K562 (cell line): ENCODE measurements at regions not wholly inside any gene's neighbourhood (a gene's known extent, or its start where the extent isn't known, plus 50 kb on each side); places are given as distances from the start of the nearest gene placed in this dataset.

Experiments used
- ATF7 ChIP-seq: fragments of 450-650 bp; IDR thresholded peaks from 2 replicates; pipeline ENCODE4 v1.7.1; 2014; ENCODE audit warnings: mild to moderate bottlenecking, moderate library complexity
- CHD2 ChIP-seq: IDR thresholded peaks from 2 replicates; pipeline ENCODE4 v1.6.1; 2011; ENCODE audit warnings: low read depth, low read length
- GTF2F1 ChIP-seq: IDR thresholded peaks from 2 replicates; pipeline ENCODE4 v1.6.1; 2011; ENCODE audit warnings: low read depth, low read length, improper control_type of control experiment
- HIVEP1 ChIP-seq: fragments of 250-450 bp; sonication (Bioruptor Pico); IDR thresholded peaks from 2 replicates; pipeline ENCODE4 v1.4.0; 2020; ENCODE audit warnings: mild to moderate bottlenecking
- KDM5B ChIP-seq: fragments of 200-600 bp; sonication (generic); IDR thresholded peaks from 2 replicates; pipeline ENCODE4 v1.6.1; 2012; ENCODE audit warnings: low read depth, mild to moderate bottlenecking, moderate library complexity, low read length, control low read depth, inconsistent platforms; ENCODE audit not compliant: insufficient replicate concordance
- MCM5 ChIP-seq: fragments of 450-650 bp; IDR thresholded peaks from 2 replicates; pipeline ENCODE4 v1.6.1; 2016; ENCODE audit warnings: low read depth
- MYNN ChIP-seq, 2 experiments: sonication (generic); formaldehyde crosslinking in 1 of 2; IDR thresholded peaks; 2 replicates each; pipeline versions ENCODE4 v1.5.0 to v1.6.1; 2016 to 2020; ENCODE audit warnings: antibody characterized with exemption in 1 of 2, missing genetic modification reagents in 1 of 2
- NCOR1 ChIP-seq: fragments of 450-650 bp; IDR thresholded peaks from 2 replicates; pipeline ENCODE4 v1.6.1; 2016; ENCODE audit warnings: mild to moderate bottlenecking, moderate library complexity
- POLR2AphosphoS2 ChIP-seq: IDR thresholded peaks from 2 replicates; pipeline ENCODE4 v1.6.1; 2012; ENCODE audit warnings: low read length, improper control_type of control experiment
- POLR2H ChIP-seq: IDR thresholded peaks from 2 replicates; pipeline ENCODE4 v1.6.1; 2016; ENCODE audit warnings: missing genetic modification characterization, low read depth, mild to moderate bottlenecking, control low read depth, missing compliant biosample characterization, moderate library complexity
- TBP ChIP-seq: optimal IDR thresholded peaks from 2 replicates; pipeline ENCODE3; 2011; ENCODE audit warnings: low read depth, low read length, improper control_type of control experiment
- TEAD4 ChIP-seq, 2 experiments: sonication (generic) in 1 of 2; formaldehyde crosslinking in 1 of 2; IDR thresholded peaks; 2 replicates each; pipeline versions ENCODE4 v1.6.1 to v1.8.0; 2012 to 2022; ENCODE audit warnings: borderline replicate concordance in 1 of 2, inconsistent platforms in 1 of 2, low read length in 1 of 2, mild to moderate bottlenecking in 1 of 2, missing genetic modification reagents in 1 of 2
- YBX1 ChIP-seq: fragments of 450-650 bp; IDR thresholded peaks from 2 replicates; pipeline ENCODE4 v1.7.1; 2016; ENCODE audit warnings: mild to moderate bottlenecking
- ZNF217 ChIP-seq: sonication (generic); formaldehyde crosslinking; IDR thresholded peaks from 2 replicates; pipeline ENCODE4 v1.8.0; 2022; ENCODE audit warnings: mild to moderate bottlenecking, missing genetic modification reagents
- ZNF253 ChIP-seq: fragments of 250-450 bp; sonication (Bioruptor Pico); conservative IDR thresholded peaks from 2 replicates; pipeline ENCODE4 v1.6.1; 2021; ENCODE audit warnings: mild to moderate bottlenecking
- ZNF561 ChIP-seq: fragments of 450-650 bp; formaldehyde crosslinking; conservative IDR thresholded peaks from 2 replicates; pipeline ENCODE4 v1.4.0; 2020; ENCODE audit warnings: mild to moderate bottlenecking, moderate library complexity
- ZNF717 ChIP-seq: fragments of 250-450 bp; sonication (Bioruptor Pico); IDR thresholded peaks from 2 replicates; pipeline ENCODE4 v1.5.0; 2021
- ZZZ3 ChIP-seq: fragments of 450-650 bp; IDR thresholded peaks from 2 replicates; pipeline ENCODE4 v1.6.1; 2016; ENCODE audit warnings: antibody characterized with exemption, mild to moderate bottlenecking, moderate library complexity
- TF ChIP-seq, protein P1 (sequence below): fragments of 200-800 bp; sonication (Bioruptor generic); IDR thresholded peaks from 2 replicates; pipeline ENCODE4 v1.6.1; 2016; ENCODE audit warnings: missing genetic modification characterization, missing compliant biosample characterization
- TF ChIP-seq, protein P2 (sequence below): fragments of 250-450 bp; sonication (Bioruptor Pico); IDR thresholded peaks from 2 replicates; pipeline ENCODE4 v1.4.0; 2020; ENCODE audit warnings: mild to moderate bottlenecking
- TF ChIP-seq, protein P3 (sequence below): fragments of 450-650 bp; IDR thresholded peaks from 2 replicates; pipeline ENCODE4 v1.7.0; 2016; ENCODE audit warnings: borderline replicate concordance

DNA sequence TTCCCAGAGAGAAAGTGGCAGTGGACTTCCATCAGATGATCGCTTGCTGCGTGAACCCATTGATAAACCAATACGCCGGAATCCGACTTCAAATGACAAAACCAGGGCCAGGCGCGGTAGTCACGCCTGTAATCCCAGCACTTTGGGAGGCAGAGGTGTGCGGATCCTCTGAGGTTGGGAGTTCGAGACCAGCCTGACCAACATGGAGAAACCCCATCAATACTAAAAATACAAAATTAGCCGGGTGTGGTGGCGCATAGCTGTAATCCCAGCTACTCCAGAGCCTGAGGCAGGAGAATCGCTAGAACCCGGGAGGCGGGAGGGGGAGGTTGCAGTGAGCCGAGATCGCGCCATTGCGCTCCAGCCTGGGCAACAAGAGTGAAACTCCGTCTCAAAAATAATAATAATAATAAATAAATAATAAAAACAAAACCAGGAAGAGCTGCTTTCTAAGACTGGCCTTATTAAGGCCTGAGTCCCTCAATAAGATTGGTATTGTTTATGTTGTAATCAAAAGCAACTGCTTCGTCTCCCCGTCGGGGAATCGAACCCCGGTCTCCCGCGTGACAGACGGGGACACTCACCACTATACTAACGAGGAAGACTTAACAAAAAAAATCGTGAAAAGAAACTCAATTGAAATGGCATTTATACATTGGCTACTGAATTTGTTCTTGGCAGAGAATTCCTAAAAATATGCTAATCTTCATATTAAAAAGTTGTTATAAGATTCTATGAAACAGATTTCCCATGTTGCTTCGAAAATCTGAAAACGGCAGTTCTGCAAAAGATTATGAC is 110.2 kb upstream of the ZNF184 start (continued):
- TF ChIP-seq, protein P1, sequence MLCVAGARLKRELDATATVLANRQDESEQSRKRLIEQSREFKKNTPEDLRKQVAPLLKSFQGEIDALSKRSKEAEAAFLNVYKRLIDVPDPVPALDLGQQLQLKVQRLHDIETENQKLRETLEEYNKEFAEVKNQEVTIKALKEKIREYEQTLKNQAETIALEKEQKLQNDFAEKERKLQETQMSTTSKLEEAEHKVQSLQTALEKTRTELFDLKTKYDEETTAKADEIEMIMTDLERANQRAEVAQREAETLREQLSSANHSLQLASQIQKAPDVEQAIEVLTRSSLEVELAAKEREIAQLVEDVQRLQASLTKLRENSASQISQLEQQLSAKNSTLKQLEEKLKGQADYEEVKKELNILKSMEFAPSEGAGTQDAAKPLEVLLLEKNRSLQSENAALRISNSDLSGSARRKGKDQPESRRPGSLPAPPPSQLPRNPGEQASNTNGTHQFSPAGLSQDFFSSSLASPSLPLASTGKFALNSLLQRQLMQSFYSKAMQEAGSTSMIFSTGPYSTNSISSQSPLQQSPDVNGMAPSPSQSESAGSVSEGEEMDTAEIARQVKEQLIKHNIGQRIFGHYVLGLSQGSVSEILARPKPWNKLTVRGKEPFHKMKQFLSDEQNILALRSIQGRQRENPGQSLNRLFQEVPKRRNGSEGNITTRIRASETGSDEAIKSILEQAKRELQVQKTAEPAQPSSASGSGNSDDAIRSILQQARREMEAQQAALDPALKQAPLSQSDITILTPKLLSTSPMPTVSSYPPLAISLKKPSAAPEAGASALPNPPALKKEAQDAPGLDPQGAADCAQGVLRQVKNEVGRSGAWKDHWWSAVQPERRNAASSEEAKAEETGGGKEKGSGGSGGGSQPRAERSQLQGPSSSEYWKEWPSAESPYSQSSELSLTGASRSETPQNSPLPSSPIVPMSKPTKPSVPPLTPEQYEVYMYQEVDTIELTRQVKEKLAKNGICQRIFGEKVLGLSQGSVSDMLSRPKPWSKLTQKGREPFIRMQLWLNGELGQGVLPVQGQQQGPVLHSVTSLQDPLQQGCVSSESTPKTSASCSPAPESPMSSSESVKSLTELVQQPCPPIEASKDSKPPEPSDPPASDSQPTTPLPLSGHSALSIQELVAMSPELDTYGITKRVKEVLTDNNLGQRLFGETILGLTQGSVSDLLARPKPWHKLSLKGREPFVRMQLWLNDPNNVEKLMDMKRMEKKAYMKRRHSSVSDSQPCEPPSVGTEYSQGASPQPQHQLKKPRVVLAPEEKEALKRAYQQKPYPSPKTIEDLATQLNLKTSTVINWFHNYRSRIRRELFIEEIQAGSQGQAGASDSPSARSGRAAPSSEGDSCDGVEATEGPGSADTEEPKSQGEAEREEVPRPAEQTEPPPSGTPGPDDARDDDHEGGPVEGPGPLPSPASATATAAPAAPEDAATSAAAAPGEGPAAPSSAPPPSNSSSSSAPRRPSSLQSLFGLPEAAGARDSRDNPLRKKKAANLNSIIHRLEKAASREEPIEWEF (CRISPR knock-in tag) = no peak
- TF ChIP-seq ZZZ3 (no peak), ZNF561 (CRISPR knock-in tag) (no peak), ZNF253 (CRISPR knock-in tag) (no peak), MCM5 (no peak), TEAD4 (IDR thresholded peaks at IDR 0.05; ENCODE audit: low read length) (peak; percentile 82), TEAD4 (CRISPR knock-in tag; IDR thresholded peaks at IDR 0.05; ENCODE audit: borderline replicate concordance) (no peak), POLR2AphosphoS2 (no peak), ATF7 (0 out of 2 replicates have a peak, but pooled peaks have one; percentile 12), CHD2 (peak; percentile 62), HIVEP1 (CRISPR knock-in tag) (no peak), POLR2H (tag) (peak; percentile 99), MYNN (IDR thresholded peaks at IDR 0.05) (no peak), MYNN (CRISPR knock-in tag; IDR thresholded peaks at IDR 0.05) (no peak), KDM5B (no peak), ZNF217 (CRISPR knock-in tag) (no peak), GTF2F1 (no peak), NCOR1 (0 out of 2 replicates have a peak, but pooled peaks have one; percentile 11), ZNF717 (no peak), YBX1 (no peak), TBP (peak; percentile 99)
- TF ChIP-seq, protein P2, sequence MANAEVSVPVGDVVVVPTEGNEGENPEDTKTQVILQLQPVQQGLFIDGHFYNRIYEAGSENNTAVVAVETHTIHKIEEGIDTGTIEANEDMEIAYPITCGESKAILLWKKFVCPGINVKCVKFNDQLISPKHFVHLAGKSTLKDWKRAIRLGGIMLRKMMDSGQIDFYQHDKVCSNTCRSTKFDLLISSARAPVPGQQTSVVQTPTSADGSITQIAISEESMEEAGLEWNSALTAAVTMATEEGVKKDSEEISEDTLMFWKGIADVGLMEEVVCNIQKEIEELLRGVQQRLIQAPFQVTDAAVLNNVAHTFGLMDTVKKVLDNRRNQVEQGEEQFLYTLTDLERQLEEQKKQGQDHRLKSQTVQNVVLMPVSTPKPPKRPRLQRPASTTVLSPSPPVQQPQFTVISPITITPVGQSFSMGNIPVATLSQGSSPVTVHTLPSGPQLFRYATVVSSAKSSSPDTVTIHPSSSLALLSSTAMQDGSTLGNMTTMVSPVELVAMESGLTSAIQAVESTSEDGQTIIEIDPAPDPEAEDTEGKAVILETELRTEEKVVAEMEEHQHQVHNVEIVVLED (CRISPR knock-in tag) = no peak
- TF ChIP-seq, protein P3, sequence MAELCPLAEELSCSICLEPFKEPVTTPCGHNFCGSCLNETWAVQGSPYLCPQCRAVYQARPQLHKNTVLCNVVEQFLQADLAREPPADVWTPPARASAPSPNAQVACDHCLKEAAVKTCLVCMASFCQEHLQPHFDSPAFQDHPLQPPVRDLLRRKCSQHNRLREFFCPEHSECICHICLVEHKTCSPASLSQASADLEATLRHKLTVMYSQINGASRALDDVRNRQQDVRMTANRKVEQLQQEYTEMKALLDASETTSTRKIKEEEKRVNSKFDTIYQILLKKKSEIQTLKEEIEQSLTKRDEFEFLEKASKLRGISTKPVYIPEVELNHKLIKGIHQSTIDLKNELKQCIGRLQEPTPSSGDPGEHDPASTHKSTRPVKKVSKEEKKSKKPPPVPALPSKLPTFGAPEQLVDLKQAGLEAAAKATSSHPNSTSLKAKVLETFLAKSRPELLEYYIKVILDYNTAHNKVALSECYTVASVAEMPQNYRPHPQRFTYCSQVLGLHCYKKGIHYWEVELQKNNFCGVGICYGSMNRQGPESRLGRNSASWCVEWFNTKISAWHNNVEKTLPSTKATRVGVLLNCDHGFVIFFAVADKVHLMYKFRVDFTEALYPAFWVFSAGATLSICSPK = no peak
